ENCODE measurements at regions not wholly inside any gene's neighbourhood (a gene's known extent, or its start where the extent isn't known, plus 50 kb on each side); places are given as distances from the start of the nearest gene placed in this dataset.

GRCh38 chrX:78603908-78604307 is 55.2 kb downstream of the RTL3 start:
- Histone ChIP-seq H3K27ac (ENCODE audit: low read depth, low read length) (no peak overlapping the region), H3K36me3 (ENCODE audit: insufficient read depth, low read length) (no peaks in the 10 kb centered on the region), H3K4me1 (ENCODE audit: insufficient read depth, low read length) (no peaks in the 10 kb centered on the region), H3K9me3 (ENCODE audit: low read length) (no peaks in the 10 kb centered on the region), H3K4me3 (ENCODE audit: low read length) (no peak overlapping the region), H3K27me3 (ENCODE audit: insufficient read depth, low read length, poor library complexity, severe bottlenecking) (no peaks in the 10 kb centered on the region)
- Mint-ChIP-seq H3K9me3 (peaks cover 0 to 12% (median 2%) of the 10 kb centered on the region in 5 donors), H3K4me1 (no peaks in the 10 kb centered on the region), H3K27ac (no peak overlapping the region), H3K27me3 (peaks cover 0 to under 1% of the 10 kb centered on the region in 2 donors), H3K36me3 (peaks cover 0 to 7% (median 0%) of the 10 kb centered on the region in 3 donors), H3K4me3 (no peak overlapping the region)
- POLR2A ChIA-PET = no interaction called here
- CTCF ChIA-PET = no interaction called here
- DNase-seq = no peak

DNA sequence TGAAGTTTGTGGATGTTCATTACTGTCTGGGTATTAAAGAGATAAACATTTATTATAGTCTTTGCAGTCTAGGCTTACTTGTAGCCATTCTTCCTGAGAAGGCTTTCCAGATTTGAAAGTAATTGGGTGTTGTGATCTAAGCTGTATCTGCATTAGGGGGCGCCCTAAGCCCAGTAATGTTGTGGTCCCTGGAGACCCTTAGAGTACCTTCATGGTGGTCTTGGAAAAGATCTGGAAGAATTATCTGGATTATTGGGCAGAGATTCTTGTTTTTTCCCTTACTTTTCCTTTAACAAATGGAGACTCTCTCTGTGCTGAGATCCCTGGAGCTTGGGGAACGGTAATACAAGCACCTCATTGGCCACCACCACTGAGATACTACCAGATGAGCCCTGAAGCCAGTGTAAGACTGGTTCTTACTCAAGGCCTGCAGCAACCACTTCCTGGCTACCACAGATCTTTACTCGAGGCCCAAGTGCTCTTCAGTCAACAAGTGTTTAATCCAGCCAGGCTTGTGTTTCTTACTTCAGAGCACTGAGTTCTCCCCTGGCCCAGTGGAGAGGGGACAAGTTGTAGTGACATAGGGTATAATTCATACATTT is 63.1 kb downstream of the RTL3 start:
- no peaks in the 10 kb centered on the region for H3K9me3 ChIP-seq (ENCODE audit: low read length)
- H3K27me3 ChIP-seq (ENCODE audit: insufficient read depth, low read length, poor library complexity, severe bottlenecking) = no peaks in the 10 kb centered on the region
- H3K4me1 ChIP-seq (ENCODE audit: insufficient read depth, low read length) = no peaks in the 10 kb centered on the region

DNA sequence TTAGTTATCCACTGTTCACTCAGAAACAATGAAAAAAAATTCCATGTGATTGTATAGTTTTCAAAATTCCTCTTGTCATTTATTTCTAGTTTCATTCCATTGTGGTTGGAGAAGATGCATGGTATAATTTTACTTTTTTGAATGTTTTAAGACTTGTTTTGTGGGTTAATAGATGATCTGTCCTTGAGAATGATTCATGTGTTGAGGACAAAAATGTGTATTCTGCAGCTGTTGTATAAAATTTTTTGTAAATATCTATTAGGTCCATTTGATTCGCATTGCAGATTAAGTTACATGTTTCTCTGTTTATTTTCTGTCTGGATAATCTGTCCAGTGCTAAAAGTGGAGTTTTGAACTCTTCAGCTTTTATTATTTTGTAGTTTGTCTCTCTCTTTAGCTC is 65.4 kb downstream of the RTL3 start:
- Histone ChIP-seq H3K4me1 (ENCODE audit: insufficient read depth, low read length) (no peaks in the 10 kb centered on the region), H3K4me3 (ENCODE audit: low read length) (no peak overlapping the region), H3K27me3 (ENCODE audit: insufficient read depth, low read length, poor library complexity, severe bottlenecking) (no peaks in the 10 kb centered on the region), H3K9me3 (ENCODE audit: low read length) (no peaks in the 10 kb centered on the region), H3K27ac (ENCODE audit: low read depth, low read length) (no peak overlapping the region), H3K36me3 (ENCODE audit: insufficient read depth, low read length) (no peaks in the 10 kb centered on the region)
- Mint-ChIP-seq H3K4me3 (no peak overlapping the region), H3K27ac (no peak overlapping the region), H3K36me3 (no peaks in the 10 kb centered on the region), H3K27me3 (peaks cover 0 to 2% of the 10 kb centered on the region in 2 donors), H3K9me3 (peaks cover 0 to 8% (median 4%) of the 10 kb centered on the region in 5 donors), H3K4me1 (peaks cover 0 to 7% (median 6%) of the 10 kb centered on the region in 3 donors)
- ChIA-PET POLR2A (no interaction called here), CTCF (no interaction called here)
- DNase-seq = no peak

More for the DNA sequence above, 63.1 kb downstream of the RTL3 start:
- DNase-seq = peak in 1 of 5 donors; percentile 31
- H3K27me3 Mint-ChIP-seq = peaks cover 0 to 3% of the 10 kb centered on the region in 2 donors
- CTCF ChIA-PET = interaction anchor here (1.1 kb wide), 1 partner anchor 485 kb away, joined by 3 read pairs; no protein-coding TSS in a partner anchor
- peaks cover 0 to 7% (median 0%) of the 10 kb centered on the region in 3 donors for H3K36me3 Mint-ChIP-seq
- POLR2A ChIA-PET = no interaction called here
- Histone ChIP-seq H3K4me3 (ENCODE audit: low read length) (no peak overlapping the region), H3K27ac (ENCODE audit: low read depth, low read length) (no peak overlapping the region), H3K36me3 (ENCODE audit: insufficient read depth, low read length) (no peaks in the 10 kb centered on the region)
- H3K4me1 Mint-ChIP-seq = peaks cover 0 to 7% (median 6%) of the 10 kb centered on the region in 3 donors
- no peak overlapping the region for H3K4me3 Mint-ChIP-seq
- H3K27ac Mint-ChIP-seq = peak overlapping the region in 1 of 8 donors; percentile 47
- H3K9me3 Mint-ChIP-seq = peaks cover 0 to 19% (median 4%) of the 10 kb centered on the region in 5 donors

DNA sequence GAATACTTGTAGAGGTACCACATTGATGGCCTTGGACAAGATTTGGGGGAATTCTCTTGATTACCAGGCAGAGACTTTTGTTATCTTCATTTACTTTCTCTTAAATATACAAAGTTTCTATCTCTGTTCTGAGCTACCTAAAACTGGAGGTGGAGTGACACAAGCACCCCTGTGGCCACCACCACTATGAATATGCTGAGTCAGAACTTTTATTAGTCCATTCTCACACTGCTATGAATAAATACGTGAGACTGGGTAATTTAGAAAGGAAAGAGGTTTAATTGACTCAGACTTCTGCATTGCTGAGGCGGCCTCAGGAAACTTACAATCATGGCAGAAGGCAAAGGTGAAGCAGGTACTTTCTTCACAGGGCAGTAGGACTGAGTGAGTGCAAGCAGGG is 67.1 kb downstream of the RTL3 start:
- Histone ChIP-seq H3K36me3 (ENCODE audit: insufficient read depth, low read length) (no peaks in the 10 kb centered on the region), H3K4me3 (ENCODE audit: low read length) (no peak overlapping the region), H3K27ac (ENCODE audit: low read depth, low read length) (no peak overlapping the region), H3K9me3 (ENCODE audit: low read length) (no peaks in the 10 kb centered on the region), H3K27me3 (ENCODE audit: insufficient read depth, low read length, poor library complexity, severe bottlenecking) (no peaks in the 10 kb centered on the region), H3K4me1 (ENCODE audit: insufficient read depth, low read length) (no peaks in the 10 kb centered on the region)
- H3K36me3 Mint-ChIP-seq = no peaks in the 10 kb centered on the region
- no peak overlapping the region for H3K27ac Mint-ChIP-seq
- ChIA-PET POLR2A (no interaction called here), CTCF (no interaction called here)
- H3K4me3 Mint-ChIP-seq = no peak overlapping the region
- H3K27me3 Mint-ChIP-seq = peaks cover 0 to 2% of the 10 kb centered on the region in 2 donors
- H3K9me3 Mint-ChIP-seq = peaks cover 0 to 8% (median 4%) of the 10 kb centered on the region in 5 donors
- H3K4me1 Mint-ChIP-seq = peaks cover 0 to 7% (median 6%) of the 10 kb centered on the region in 3 donors
- no peak for DNase-seq

GRCh38 chrX:78574306-78574705 is 84.8 kb downstream of the RTL3 start:
- Histone ChIP-seq H3K27ac (ENCODE audit: low read depth, low read length) (no peak overlapping the region), H3K9me3 (ENCODE audit: low read length) (no peaks in the 10 kb centered on the region), H3K27me3 (ENCODE audit: insufficient read depth, low read length, poor library complexity, severe bottlenecking) (no peaks in the 10 kb centered on the region), H3K4me1 (ENCODE audit: insufficient read depth, low read length) (no peaks in the 10 kb centered on the region), H3K36me3 (ENCODE audit: insufficient read depth, low read length) (no peaks in the 10 kb centered on the region), H3K4me3 (ENCODE audit: low read length) (no peak overlapping the region)
- DNase-seq = no peak
- Mint-ChIP-seq H3K27ac (no peak overlapping the region), H3K36me3 (no peaks in the 10 kb centered on the region), H3K9me3 (no peaks in the 10 kb centered on the region), H3K4me3 (no peak overlapping the region), H3K27me3 (peaks cover 0 to 6% of the 10 kb centered on the region in 2 donors), H3K4me1 (peaks cover 4 to 6% (median 5%) of the 10 kb centered on the region in 3 donors)
- ChIA-PET CTCF (no interaction called here), POLR2A (no interaction called here)

GRCh38 chrX:78573630-78574029 is 85.5 kb downstream of the RTL3 start:
- Mint-ChIP-seq H3K4me3 (no peak overlapping the region), H3K4me1 (peaks cover 4 to 6% (median 5%) of the 10 kb centered on the region in 3 donors), H3K27me3 (peaks cover 0 to 6% of the 10 kb centered on the region in 2 donors), H3K36me3 (no peaks in the 10 kb centered on the region), H3K9me3 (no peaks in the 10 kb centered on the region), H3K27ac (peak overlapping the region in 1 of 8 donors; percentile 15)
- Histone ChIP-seq H3K27me3 (ENCODE audit: insufficient read depth, low read length, poor library complexity, severe bottlenecking) (no peaks in the 10 kb centered on the region), H3K36me3 (ENCODE audit: insufficient read depth, low read length) (no peaks in the 10 kb centered on the region), H3K4me1 (ENCODE audit: insufficient read depth, low read length) (no peaks in the 10 kb centered on the region), H3K4me3 (ENCODE audit: low read length) (no peak overlapping the region), H3K27ac (ENCODE audit: low read depth, low read length) (no peak overlapping the region), H3K9me3 (ENCODE audit: low read length) (no peaks in the 10 kb centered on the region)
- DNase-seq = no peak
- ChIA-PET CTCF (no interaction called here), POLR2A (no interaction called here)

DNA sequence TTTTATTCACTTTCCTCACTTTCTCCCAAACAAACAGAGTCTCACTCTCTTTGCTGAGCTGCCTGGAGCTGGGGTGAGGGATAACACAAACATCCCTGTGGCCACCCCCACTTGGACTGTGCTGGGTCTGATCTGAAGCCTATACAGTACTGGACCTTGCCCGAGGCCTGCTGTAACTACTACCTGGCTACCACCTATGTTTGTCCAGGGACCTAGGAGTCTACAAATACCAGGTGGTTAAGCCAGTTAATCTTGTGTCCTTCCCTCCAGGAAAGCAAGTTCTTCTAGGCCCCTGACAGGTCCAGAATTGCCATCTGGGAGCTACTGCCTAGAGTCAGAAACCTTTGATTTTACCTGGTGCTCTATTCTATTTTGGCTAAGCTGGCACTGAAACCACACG is 87.3 kb downstream of the RTL3 start:
- no peaks in the 10 kb centered on the region for H3K9me3 ChIP-seq (ENCODE audit: low read length)
- ChIA-PET CTCF (no interaction called here), POLR2A (no interaction called here)
- H3K27me3 ChIP-seq (ENCODE audit: insufficient read depth, low read length, poor library complexity, severe bottlenecking) = no peaks in the 10 kb centered on the region
- H3K4me3 ChIP-seq (ENCODE audit: low read length) = no peak overlapping the region
- H3K36me3 Mint-ChIP-seq = no peaks in the 10 kb centered on the region
- H3K36me3 ChIP-seq (ENCODE audit: insufficient read depth, low read length) = no peaks in the 10 kb centered on the region
- no peak for DNase-seq
- H3K4me1 Mint-ChIP-seq = peaks cover 4 to 6% (median 5%) of the 10 kb centered on the region in 3 donors
- no peaks in the 10 kb centered on the region for H3K27me3 Mint-ChIP-seq
- no peaks in the 10 kb centered on the region for H3K9me3 Mint-ChIP-seq
- no peak overlapping the region for H3K4me3 Mint-ChIP-seq
- H3K27ac Mint-ChIP-seq = no peak overlapping the region
- no peak overlapping the region for H3K27ac ChIP-seq (ENCODE audit: low read depth, low read length)
- H3K4me1 ChIP-seq (ENCODE audit: insufficient read depth, low read length) = no peaks in the 10 kb centered on the region

GRCh38 chrX:78555401-78555980 is 103.6 kb downstream of the RTL3 start:
- Histone ChIP-seq H3K4me1 (ENCODE audit: insufficient read depth, low read length) (no peaks in the 10 kb centered on the region), H3K9me3 (ENCODE audit: low read length) (no peaks in the 10 kb centered on the region), H3K36me3 (ENCODE audit: insufficient read depth, low read length) (no peaks in the 10 kb centered on the region), H3K27ac (ENCODE audit: low read depth, low read length) (no peak overlapping the region), H3K4me3 (ENCODE audit: low read length) (no peak overlapping the region), H3K27me3 (ENCODE audit: insufficient read depth, low read length, poor library complexity, severe bottlenecking) (no peaks in the 10 kb centered on the region)
- POLR2A ChIA-PET = no interaction called here
- Mint-ChIP-seq H3K36me3 (no peaks in the 10 kb centered on the region), H3K4me1 (no peaks in the 10 kb centered on the region), H3K4me3 (peak overlapping the region in 3 of 7 donors; percentile 14 to 23 (median 17)), H3K27me3 (peaks cover 0 to 1% of the 10 kb centered on the region in 2 donors), H3K27ac (peak overlapping the region in 2 of 8 donors; percentile 38 to 48), H3K9me3 (peaks cover 0 to 3% (median 0%) of the 10 kb centered on the region in 5 donors)
- peak in 2 of 5 donors; percentile 16 to 23 for DNase-seq
- CTCF ChIA-PET = interaction anchor here (0.7 to 1.1 kb wide), 2 partner anchors 526 to 854 kb away, joined by 3 read pairs; no protein-coding TSS in a partner anchor
